HL-60 (cell line): ENCODE measurements at regions not wholly inside any gene's neighbourhood (a gene's known extent, or its start where the extent isn't known, plus 50 kb on each side); places are given as distances from the start of the nearest gene placed in this dataset.

Source experiments
- GABPA ChIP-seq: IDR thresholded peaks from 2 replicates; pipeline ENCODE4 v1.6.1; 2012; ENCODE audit warnings: low read depth
- POLR2AphosphoS5 ChIP-seq: IDR thresholded peaks from 2 replicates; pipeline ENCODE4 v1.6.1; 2012; ENCODE audit warnings: low read depth
- TF ChIP-seq, protein P1 (sequence below): IDR thresholded peaks from one replicate; pipeline ENCODE4 v1.5.1; 2011; ENCODE audit warnings: low read length, control low read depth, inconsistent platforms; ENCODE audit not compliant: insufficient read depth
- TF ChIP-seq, protein P2 (sequence below): IDR thresholded peaks from 2 replicates; pipeline ENCODE4 v1.6.1; 2012; ENCODE audit warnings: low read depth; ENCODE audit not compliant: insufficient replicate concordance

- TF ChIP-seq, protein P1, sequence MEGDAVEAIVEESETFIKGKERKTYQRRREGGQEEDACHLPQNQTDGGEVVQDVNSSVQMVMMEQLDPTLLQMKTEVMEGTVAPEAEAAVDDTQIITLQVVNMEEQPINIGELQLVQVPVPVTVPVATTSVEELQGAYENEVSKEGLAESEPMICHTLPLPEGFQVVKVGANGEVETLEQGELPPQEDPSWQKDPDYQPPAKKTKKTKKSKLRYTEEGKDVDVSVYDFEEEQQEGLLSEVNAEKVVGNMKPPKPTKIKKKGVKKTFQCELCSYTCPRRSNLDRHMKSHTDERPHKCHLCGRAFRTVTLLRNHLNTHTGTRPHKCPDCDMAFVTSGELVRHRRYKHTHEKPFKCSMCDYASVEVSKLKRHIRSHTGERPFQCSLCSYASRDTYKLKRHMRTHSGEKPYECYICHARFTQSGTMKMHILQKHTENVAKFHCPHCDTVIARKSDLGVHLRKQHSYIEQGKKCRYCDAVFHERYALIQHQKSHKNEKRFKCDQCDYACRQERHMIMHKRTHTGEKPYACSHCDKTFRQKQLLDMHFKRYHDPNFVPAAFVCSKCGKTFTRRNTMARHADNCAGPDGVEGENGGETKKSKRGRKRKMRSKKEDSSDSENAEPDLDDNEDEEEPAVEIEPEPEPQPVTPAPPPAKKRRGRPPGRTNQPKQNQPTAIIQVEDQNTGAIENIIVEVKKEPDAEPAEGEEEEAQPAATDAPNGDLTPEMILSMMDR = no peak
- TF ChIP-seq POLR2AphosphoS5 (no peak), GABPA (no peak)
- TF ChIP-seq, protein P2, sequence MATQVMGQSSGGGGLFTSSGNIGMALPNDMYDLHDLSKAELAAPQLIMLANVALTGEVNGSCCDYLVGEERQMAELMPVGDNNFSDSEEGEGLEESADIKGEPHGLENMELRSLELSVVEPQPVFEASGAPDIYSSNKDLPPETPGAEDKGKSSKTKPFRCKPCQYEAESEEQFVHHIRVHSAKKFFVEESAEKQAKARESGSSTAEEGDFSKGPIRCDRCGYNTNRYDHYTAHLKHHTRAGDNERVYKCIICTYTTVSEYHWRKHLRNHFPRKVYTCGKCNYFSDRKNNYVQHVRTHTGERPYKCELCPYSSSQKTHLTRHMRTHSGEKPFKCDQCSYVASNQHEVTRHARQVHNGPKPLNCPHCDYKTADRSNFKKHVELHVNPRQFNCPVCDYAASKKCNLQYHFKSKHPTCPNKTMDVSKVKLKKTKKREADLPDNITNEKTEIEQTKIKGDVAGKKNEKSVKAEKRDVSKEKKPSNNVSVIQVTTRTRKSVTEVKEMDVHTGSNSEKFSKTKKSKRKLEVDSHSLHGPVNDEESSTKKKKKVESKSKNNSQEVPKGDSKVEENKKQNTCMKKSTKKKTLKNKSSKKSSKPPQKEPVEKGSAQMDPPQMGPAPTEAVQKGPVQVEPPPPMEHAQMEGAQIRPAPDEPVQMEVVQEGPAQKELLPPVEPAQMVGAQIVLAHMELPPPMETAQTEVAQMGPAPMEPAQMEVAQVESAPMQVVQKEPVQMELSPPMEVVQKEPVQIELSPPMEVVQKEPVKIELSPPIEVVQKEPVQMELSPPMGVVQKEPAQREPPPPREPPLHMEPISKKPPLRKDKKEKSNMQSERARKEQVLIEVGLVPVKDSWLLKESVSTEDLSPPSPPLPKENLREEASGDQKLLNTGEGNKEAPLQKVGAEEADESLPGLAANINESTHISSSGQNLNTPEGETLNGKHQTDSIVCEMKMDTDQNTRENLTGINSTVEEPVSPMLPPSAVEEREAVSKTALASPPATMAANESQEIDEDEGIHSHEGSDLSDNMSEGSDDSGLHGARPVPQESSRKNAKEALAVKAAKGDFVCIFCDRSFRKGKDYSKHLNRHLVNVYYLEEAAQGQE = no peak
Measured at GRCh38 chr2:76268484-76268883, 557.8 kb upstream of the GCFC2 start.
